ENCODE measurements at regions not wholly inside any gene's neighbourhood (a gene's known extent, or its start where the extent isn't known, plus 50 kb on each side); places are given as distances from the start of the nearest gene placed in this dataset.
"Not testable (repeated sequence)": the region's sequence is repeated elsewhere in the genome, so short reads cannot be mapped to it uniquely, and the experiment has no call there.

GRCh38 chr14:89566644-89567415 is 149.8 kb upstream of the FOXN3 start:
- DNase-seq (ENCODE audit: low spot score): no peak

- no peak for DNase-seq (ENCODE audit: low spot score)
Measured at GRCh38 chr14:89566180-89566579, 149.1 kb upstream of the FOXN3 start.

- no peak for DNase-seq (ENCODE audit: low spot score)
Measured at GRCh38 chr14:89565607-89566006, 148.6 kb upstream of the FOXN3 start.

- DNase-seq (ENCODE audit: low spot score): no peak
Measured at GRCh38 chr14:89564989-89565388, 148.0 kb upstream of the FOXN3 start.

GRCh38 chr14:89564286-89564957 is 147.4 kb upstream of the FOXN3 start:
- DNase-seq (ENCODE audit: low spot score): no peak

- DNase-seq (ENCODE audit: low spot score): no peak
Measured at GRCh38 chr14:89563471-89563870, 146.4 kb upstream of the FOXN3 start.

- no peak for DNase-seq (ENCODE audit: low spot score)
Measured at GRCh38 chr14:89551955-89552354, 134.9 kb upstream of the FOXN3 start.

- no peak for DNase-seq (ENCODE audit: low spot score)
Measured at GRCh38 chr14:89551432-89551831, 134.4 kb upstream of the FOXN3 start.

GRCh38 chr14:89550821-89551220 is 133.8 kb upstream of the FOXN3 start:
- no peak for DNase-seq (ENCODE audit: low spot score)

GRCh38 chr14:89549381-89550125 is 132.5 kb upstream of the FOXN3 start:
- DNase-seq (ENCODE audit: low spot score): no peak

GRCh38 chr14:89547047-89547446 is 130.0 kb upstream of the FOXN3 start:
- DNase-seq (ENCODE audit: low spot score): not testable (repeated sequence)

- no peak for DNase-seq (ENCODE audit: low spot score)
Measured at GRCh38 chr14:89544636-89545301, 127.7 kb upstream of the FOXN3 start.

- no peak for DNase-seq (ENCODE audit: low spot score)
Measured at GRCh38 chr14:89543425-89543790, 126.4 kb upstream of the FOXN3 start.

GRCh38 chr14:89542786-89543424 is 125.9 kb upstream of the FOXN3 start:
- DNase-seq (ENCODE audit: low spot score): no peak

- peak; percentile 70 for DNase-seq (ENCODE audit: low spot score)
Measured at GRCh38 chr14:89540830-89541470, 123.9 kb upstream of the FOXN3 start.

GRCh38 chr14:89540009-89540829 is 123.2 kb upstream of the FOXN3 start:
- no peak for DNase-seq (ENCODE audit: low spot score)

- DNase-seq (ENCODE audit: low spot score): no peak
Measured at GRCh38 chr14:89537911-89538310, 120.9 kb upstream of the FOXN3 start.

GRCh38 chr14:89534902-89535685 is 118.1 kb upstream of the FOXN3 start:
- peak; percentile 45 for DNase-seq (ENCODE audit: low spot score)

GRCh38 chr14:89533766-89534165 is 116.7 kb upstream of the FOXN3 start:
- DNase-seq (ENCODE audit: low spot score): no peak

- no peak for DNase-seq (ENCODE audit: low spot score)
Measured at GRCh38 chr14:89533136-89533535, 116.1 kb upstream of the FOXN3 start.
